DMS114 treated with DMSO at 0.1 percent for 48 hours (cell line): ENCODE measurements at regions not wholly inside any gene's neighbourhood (a gene's known extent, or its start where the extent isn't known, plus 50 kb on each side); places are given as distances from the start of the nearest gene placed in this dataset.

Experiments used
- DNase-seq: peaks from one replicate; lab custom pipeline; 2025; ENCODE audit not compliant: unreplicated experiment; lab: John Stamatoyannopoulos, UW

DNA sequence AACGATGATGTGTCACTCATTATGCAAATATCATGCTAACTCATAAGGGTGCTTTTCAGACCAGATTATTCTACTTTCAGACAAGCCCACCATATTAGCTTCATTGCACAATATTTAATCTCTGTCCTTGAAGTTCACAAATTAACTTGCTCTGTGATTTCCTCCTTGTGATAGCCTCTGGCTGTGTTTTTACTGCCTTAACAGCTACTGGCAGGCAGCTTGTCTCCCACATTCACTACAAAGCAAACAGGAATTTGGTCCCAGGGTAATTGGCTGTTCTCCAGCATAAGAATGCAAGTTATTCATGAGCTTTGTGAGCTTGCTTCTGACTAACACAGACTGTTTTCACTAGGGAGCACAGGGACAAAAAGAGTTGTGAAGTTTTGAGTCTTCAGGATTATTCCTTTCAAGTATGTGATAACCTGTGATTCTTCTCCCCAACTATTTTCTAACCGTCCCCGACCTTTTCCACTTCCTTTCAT lies 87.9 kb upstream of the HMCN1 start:
- DNase-seq, result no peak

DNA sequence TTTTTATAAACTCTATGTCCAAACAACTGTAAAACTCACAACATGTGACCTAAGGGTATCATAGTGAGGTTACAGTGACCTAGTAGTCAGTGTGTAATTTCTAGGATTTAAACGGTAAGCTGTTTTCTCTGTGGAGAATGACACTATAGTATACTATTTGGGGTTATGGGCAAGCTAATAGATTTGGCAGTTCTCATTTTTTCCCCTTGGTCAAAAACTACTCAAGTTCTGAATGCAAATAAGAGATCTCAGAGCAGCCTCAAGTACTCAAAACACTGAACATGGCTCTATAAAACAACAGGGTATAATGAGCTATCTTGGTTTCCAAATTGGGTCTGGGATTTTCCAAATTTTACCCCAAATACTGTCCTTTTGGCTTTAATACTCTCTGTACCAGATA lies 88.5 kb upstream of the HMCN1 start:
- no peak for DNase-seq

DNA sequence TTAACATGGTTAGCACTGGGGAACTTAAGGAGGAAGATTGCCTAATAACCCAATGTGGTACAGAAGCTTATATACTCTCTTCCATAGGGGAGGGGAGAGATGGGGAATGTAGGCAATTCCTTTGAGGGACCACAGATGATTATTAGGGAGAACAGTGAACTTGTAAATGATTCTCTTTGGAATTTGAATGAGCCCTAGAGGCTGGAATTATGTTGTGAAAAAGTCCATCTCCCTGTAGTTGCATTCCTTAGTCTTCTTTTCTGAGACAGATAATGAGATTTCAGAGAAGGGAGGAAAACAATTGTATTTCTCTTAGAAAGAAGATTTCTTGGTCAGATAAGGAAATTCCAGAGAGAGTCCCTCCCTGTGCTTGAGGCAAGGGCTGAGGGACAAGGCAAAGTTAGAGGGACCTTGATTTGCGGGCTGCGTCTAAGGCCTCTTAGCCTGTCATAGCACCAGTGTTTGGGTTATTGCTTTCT lies 89.0 kb upstream of the HMCN1 start:
- DNase-seq, result no peak

GRCh38 chr1:185644531-185644930 lies 89.7 kb upstream of the HMCN1 start:
- no peak for DNase-seq

- no peak for DNase-seq
These were observed 97.3 kb upstream of the HMCN1 start for GRCh38 chr1:185636848-185637247.

- no peak for DNase-seq
These were observed 99.5 kb upstream of the HMCN1 start for GRCh38 chr1:185634704-185635103.

DNA sequence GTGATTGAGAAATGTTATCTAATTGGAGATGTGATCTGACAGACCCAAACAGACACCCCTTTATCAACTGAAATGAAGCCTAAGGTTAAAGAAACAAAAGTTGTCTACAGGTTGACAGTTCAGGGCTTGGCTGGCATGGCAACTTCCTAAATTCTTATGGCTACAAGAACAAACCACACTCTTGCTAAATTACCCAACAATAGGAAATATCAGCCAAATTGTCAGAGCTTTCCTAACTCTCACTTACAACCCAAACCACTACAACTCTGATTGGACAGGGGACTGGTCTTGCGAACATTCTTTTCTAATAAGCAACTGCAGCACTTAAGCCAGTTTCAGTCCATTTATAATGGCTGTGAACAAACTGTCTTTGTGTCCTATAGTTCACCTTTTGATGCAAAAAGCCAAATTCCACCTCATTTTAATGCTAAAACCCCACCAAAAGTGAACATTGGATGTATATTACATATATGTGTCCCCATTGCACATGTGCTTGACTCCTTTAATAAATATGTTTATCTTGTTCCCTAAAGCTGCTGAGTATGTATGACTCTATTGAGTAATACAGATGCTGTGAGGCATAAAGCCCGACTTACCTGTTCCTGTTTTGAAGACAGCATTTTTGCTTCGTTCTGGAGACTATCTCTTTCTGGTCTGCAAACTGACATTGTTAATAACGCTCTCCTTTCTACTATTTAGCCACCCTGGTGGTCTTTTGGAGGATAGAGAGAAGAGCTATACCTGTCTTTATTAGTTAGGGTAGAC lies 101.3 kb upstream of the HMCN1 start:
- no peak for DNase-seq

DNA sequence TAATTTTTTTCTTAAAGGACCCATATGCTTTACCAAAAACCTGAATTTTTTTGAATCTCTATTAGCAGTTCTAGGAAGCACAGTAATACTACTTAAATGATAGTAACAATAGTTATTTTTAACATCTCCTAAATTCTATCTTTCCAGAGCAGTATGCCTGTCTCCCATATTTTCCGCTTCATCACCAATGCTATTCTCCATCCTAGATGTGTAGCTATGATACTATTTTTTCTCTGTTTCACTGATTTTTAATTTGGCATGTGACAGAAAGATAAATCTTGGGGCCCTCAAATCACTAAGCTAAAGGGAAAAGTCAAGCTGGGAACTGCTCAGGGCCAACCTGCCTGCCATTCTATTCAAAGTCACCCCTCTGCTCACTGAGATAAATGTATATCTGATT lies 102.3 kb upstream of the HMCN1 start:
- DNase-seq, result no peak

GRCh38 chr1:185627761-185628501 lies 106.3 kb upstream of the HMCN1 start:
- no peak for DNase-seq

- DNase-seq, result no peak
These were observed 107.0 kb upstream of the HMCN1 start for GRCh38 chr1:185627171-185627570.

GRCh38 chr1:185626344-185626743 lies 107.8 kb upstream of the HMCN1 start:
- DNase-seq, result no peak

DNA sequence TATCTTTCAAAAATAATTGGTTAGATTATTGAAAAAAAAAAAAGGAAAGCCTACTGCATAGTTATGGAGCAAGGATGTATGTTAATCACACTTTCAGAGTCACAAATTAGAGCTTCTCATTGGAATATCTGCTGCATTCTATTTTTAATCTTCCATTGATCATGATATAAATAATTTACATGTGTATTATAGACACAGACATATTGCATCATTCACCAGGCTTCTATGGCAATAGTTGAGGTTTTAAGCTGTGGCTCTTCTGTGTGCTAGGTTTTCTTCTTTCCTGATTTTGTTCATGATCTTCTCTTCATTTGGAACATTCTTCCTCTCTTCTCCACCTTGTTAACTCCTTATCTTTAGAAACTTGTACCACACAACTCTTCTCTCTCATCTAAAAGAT lies 123.2 kb upstream of the HMCN1 start:
- DNase-seq, result no peak

GRCh38 chr1:185608177-185608576 lies 126.0 kb upstream of the HMCN1 start:
- no peak for DNase-seq

GRCh38 chr1:185603158-185603557 lies 131.0 kb upstream of the HMCN1 start:
- DNase-seq, result no peak

DNA sequence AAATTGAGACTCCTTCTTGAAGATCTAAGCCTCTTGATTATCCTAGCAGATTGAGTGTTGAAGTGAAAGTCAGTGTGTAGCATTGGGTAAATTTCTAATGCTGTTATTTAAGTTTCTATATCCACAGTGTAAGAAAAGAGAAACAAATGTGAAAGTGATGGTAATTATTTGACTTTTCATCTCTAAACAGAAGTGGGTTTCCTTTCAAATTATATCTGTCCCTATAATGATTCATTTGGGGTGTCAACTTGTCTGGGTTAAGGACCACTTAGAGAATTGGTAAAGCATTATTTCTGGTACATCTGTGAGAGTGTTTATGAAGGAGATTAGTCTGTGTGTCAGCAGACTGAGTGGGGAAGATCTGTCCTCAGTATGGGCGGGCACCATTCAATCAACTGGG lies 133.0 kb upstream of the HMCN1 start:
- DNase-seq, result no peak

DNA sequence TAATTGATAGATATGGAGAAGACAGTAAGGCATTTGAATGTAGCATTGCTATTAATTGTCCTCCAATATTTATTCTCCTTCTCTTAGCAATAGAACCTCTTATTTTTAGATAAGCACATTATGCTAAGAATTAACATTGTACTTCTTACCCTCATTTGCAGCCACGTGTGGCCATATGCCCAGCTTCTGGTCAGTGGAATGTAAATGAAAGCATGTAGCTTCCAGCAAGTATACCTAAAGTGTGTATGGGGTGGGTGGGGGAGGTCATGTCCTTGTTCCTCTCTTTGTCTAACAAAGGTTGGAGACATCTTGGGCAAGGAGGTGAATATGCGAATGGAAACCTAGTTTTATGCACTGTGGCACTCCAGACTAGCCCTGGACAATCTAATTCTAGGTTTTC lies 133.6 kb upstream of the HMCN1 start:
- DNase-seq, result no peak

DNA sequence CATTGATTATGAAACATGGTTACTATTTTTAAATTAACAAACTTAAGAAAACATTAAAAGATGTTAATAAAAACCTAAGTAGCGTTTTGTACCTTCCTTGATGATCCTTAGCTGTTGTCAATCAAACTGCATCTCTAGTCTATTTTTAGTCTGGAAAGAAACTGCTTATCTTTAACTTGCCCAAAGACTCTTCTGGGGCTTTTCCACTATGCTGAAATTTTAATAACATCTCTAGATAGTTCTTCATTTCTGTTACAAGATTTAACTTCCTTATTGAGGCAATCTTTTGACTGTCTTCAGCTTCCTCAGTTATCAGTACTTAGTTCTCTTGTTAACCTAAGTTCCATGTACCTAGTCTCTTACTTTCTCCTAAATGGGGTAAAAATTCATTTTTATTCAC lies 135.9 kb upstream of the HMCN1 start:
- no peak for DNase-seq

DNA sequence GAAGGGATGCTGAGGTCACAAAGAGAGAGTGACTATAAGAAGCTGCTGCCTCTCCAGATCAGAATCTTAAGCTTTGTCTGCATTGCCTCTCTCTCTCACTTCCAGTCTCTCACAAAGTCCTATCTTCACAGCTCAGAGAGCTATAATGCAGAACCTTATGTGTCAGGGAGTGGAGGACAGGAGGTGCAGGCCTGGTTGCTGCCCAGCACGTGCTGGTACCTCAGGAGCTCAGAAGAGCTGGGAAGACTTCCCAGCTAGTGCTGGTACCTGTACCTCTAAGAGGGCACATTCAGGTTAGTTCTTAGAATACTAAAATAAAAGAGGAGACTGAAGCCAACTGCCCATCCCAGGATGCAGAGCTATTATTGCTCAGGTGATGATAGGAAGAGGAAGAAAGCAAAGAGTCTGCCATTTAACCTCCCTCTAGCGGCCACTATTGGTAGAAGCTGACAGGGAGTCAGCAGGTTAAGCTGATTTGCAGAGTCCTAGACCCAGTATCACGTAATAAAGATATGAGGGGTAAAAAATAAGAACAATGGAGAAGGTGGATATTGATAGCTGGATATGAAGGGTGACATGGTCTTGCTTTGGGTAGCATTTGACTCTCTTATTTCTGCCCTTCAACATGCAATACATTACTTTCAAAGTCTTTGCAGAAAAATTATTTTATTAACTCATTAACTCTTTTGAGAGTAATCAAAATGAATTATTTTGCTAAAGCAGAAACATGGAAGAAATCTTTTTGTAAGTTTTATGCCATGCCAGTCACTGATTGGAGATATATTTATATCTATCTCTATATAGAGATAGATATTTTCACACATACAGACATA lies 138.1 kb upstream of the HMCN1 start:
- DNase-seq, result no peak

DNA sequence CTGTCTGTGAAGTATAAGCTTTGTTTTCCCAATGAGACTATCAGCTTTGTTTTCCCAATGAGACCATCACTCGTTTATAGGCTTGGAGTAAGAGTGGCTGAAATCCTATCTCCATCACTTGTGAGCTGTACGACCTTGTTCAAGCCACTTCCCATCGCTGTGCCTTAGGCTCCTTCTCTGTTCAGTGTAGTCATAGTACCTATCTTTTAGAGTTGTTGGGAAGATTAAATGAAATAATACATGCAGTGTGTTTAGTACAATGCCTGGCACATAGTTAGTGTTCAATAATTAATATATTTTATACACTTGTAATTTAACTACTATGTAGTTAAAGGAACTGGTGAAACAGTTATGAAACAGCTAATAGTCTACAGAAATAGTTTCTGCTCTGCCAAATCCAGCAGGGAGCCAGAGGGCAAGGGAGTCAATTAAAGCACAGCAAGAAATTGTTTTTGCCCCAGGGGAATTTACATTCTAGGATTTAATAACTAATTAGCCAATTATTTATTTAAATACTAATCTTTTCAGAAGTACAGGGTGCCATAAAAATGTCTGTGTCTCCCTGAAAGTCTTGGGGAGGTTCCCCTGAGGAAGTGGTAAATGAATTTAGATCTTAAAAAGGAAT lies 139.3 kb upstream of the HMCN1 start:
- no peak for DNase-seq

DNA sequence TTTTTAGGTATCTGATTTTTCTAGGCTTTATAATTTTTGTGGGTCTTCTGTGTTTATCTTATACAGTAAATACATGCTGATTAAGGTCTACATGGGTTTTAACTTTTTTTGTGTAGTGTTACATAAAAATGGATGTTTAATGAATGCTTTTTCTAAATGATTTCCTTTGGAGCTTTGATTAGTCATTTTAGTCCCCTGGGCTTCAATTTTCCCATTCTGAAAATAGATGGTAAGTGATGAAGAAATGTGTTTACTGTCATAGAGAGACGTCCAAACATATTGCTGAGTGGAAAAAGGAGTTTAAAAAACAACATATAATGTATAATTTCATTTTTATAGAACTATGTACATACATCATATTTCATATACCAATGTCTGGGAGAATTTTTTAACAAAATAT lies 140.9 kb upstream of the HMCN1 start:
- DNase-seq, result no peak

GRCh38 chr1:185585770-185586169 lies 148.4 kb upstream of the HMCN1 start:
- DNase-seq, result no peak
